ENCODE measurements at regions not wholly inside any gene's neighbourhood (a gene's known extent, or its start where the extent isn't known, plus 50 kb on each side); places are given as distances from the start of the nearest gene placed in this dataset.

- no peak for DNase-seq
These were observed 144.8 kb downstream of the ETS2 start for GRCh38 chr21:38950435-38951094.

DNA sequence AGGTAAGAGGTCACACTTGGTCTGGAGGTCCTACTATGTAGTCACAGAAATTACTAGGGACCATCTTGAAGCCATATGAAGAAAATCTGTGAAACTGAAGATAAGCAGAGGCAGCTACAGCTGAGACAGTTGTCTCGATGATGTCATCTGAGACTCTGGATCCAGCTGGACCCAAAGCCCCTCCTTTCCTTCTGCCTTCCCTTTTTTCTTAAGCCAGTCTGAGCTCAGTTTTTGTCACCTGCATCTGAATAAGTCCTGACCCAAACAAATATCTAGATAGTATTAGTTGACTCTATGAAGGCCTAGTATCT, 143.3 kb downstream of the ETS2 start:
- no peak for DNase-seq

- DNase-seq: no peak
These were observed 142.8 kb downstream of the ETS2 start for GRCh38 chr21:38948377-38949069.

DNA sequence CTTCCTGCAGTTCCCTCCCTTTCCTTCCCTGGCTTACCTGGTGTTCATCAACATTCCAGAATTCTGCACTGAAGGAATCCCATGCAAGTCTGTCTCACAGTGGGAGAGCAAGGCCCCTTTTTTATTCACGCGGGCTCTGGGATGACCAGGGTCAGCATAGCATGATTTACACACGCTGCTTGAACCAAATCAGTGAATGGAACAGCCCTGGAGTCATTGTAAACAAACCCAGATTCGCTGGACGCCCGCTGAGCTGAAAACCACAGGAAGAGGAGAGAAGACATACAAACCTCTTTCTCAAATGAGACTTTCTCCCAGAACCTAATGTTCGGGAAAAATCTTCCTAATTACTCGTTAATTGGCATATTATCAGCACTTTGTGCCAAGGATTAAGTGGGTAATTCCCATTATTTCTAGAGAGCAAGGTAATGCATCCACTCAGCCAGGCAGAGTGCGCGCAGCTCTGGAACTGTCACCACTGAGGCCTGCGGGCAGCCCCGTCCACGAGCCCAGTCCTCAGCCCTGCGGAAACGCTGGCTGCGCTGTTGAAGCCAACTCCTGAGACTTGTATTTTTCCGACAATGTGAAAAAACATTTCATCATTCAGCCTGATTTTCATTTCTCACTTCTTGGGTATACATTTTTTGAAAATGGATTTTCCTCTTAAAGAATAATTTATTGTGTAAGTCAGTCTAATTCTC, 140.0 kb downstream of the ETS2 start:
- DNase-seq: no peak

- DNase-seq: no peak
These were observed 139.2 kb downstream of the ETS2 start for GRCh38 chr21:38944903-38945302.

GRCh38 chr21:38944402-38944801, 138.7 kb downstream of the ETS2 start:
- DNase-seq: no peak

GRCh38 chr21:38942748-38943211, 137.1 kb downstream of the ETS2 start:
- DNase-seq: no peak

GRCh38 chr21:38938769-38939168, 133.0 kb downstream of the ETS2 start:
- DNase-seq: no peak

DNA sequence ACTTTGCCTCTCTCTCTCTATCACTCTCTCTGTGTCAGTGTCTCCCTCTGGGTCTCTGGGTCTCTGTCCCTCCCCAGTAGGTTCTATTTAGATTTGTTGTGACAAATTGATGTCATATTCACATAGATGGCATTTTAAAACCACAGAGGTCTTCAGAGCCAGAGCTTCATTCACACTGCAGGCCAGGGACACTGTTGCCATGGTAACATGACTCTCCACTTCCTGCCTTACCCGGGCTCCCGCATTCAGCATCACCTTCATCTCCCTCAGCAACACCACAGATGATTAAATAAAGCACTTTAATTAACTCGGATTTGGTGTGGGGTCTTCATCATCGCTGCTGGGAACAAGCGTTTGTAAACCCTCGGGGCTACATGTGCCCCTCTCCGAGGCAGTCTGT, 132.6 kb downstream of the ETS2 start:
- no peak for DNase-seq

- no peak for DNase-seq
These were observed 132.1 kb downstream of the ETS2 start for GRCh38 chr21:38937844-38938243.

DNA sequence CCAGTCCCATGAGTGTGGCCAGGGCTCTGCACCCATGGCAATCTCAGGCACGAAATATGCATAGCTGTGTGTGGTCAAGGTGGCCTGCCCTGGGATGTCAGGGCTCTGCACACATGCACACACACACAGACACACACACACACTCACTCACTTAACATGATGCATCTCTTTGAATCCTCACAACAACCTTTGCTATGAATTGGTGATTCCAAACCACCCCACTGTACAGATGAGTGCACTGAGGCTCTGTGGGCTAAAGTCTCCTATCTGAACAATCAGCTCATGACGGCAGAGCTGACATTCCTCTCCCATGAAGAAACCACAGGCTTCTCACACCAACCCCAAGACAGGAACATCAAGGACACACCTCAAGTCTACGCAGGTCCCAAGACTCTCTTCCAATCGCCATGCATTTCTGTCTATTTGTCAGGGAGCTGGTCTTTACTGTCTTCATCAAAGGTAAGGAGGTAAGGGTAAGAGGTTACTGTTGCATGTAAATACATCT, 131.6 kb downstream of the ETS2 start:
- no peak for DNase-seq

GRCh38 chr21:38936240-38936639, 130.5 kb downstream of the ETS2 start:
- DNase-seq: no peak

DNA sequence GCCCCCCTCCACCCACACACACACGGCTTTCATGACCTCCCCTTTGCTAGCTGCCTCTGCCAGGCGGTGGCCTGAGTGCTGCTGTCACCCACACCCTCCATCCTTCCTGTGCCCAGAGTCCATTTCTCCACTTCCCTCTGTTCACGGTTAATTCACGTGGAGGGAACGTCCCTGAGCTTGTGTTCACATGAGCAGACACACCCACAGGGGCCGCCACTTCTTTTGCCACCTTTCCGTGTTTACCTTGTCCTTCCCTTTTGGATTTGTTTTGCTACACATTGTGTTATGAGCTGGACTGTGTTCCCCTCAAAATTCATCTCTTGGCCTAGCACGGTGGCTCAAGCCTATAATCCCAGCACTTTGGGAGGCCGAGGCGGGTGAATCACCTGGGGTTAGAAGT, 128.0 kb downstream of the ETS2 start:
- DNase-seq: no peak

DNA sequence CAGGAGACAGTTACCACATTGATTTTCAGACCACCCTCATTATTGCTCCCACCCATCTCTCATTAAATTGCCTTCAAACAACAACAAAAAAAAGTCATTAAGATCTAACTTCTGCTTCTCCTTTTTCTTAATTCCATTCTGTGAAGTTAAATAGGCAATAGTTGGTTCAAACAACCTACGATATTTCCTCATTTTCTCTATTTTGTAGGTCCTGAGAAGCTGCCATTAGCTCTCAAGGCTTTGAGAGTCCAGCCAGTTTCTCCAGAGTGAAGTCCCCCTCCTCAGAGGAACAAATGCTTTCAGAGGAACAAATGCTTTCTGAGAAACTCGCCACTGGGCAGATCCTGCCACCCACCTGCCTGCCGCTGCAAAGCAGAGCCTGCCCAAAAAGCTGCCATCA, 125.6 kb downstream of the ETS2 start:
- DNase-seq: no peak

DNA sequence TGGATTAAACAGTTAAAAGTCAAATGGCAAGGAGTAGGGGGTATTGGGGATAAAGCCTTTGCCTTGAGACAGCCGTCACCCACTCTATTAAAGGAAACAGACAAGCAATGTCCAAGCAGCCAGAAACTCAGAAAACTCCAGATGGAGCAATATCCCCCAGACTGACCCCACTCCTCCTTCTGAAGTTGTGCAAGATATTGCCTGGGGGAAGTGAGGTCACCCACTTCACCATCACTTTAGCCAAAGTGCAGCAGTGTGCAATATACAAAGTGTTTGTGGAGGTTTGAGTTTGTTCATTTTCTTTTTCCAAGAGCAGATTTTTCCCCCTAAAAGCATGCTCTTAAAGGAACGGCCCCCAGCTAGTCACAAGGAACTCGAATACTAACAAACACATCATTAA, 125.1 kb downstream of the ETS2 start:
- DNase-seq: peak; percentile 22

DNA sequence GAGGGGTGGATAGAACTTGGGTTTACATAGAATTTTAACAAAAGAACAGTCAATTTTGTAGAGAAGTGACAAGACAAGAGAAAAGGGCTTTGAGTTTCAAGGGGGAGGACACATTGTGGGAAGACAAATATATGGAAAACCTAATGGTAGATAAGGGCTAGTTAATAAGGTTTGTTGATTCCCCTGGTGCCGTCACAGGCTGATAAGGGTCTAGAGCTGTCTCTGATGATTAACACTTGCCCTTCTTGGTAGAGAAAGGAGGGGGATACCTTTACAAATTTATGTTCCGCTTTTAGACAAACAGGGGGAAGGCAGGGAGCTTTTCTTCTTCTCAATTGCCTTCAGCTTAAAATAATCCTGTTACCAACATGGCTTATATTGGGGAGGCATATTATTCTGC, 124.3 kb downstream of the ETS2 start:
- DNase-seq: no peak

GRCh38 chr21:38929652-38930051, 123.9 kb downstream of the ETS2 start:
- no peak for DNase-seq

GRCh38 chr21:38929142-38929541, 123.4 kb downstream of the ETS2 start:
- DNase-seq: no peak

GRCh38 chr21:38927776-38928175, 122.0 kb downstream of the ETS2 start:
- DNase-seq: no peak

GRCh38 chr21:38925923-38926322, 120.2 kb downstream of the ETS2 start:
- no peak for DNase-seq

DNA sequence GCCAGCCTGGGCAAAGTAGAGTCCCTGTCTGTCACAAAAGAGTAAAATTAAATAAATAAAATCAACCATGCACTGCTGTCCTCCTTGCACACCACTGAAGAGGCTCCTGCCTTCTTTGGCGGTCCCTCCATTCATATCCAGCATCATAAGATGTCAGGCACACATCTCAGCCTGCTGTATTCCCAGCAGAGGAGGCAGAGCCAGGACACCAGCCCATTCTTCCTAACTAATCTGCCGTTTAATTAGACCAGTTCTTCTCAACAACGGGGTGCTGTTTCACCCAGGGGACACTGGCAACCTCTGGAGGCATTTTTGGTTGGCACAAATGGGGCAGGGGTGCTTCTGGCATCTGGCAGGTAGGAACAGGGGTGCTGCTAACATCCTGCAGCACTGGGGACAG, 119.7 kb downstream of the ETS2 start:
- no peak for DNase-seq

- no peak for DNase-seq
These were observed 119.2 kb downstream of the ETS2 start for GRCh38 chr21:38924954-38925353.

- no peak for DNase-seq
These were observed 117.7 kb downstream of the ETS2 start for GRCh38 chr21:38923429-38923828.
